IMR-90 (cell line): ENCODE measurements at regions not wholly inside any gene's neighbourhood (a gene's known extent, or its start where the extent isn't known, plus 50 kb on each side); places are given as distances from the start of the nearest gene placed in this dataset.

Source experiments
- ATAC-seq: fragments of 200-7000 bp; cut with Tn5 transposase; 2 replicates; pipeline ENCODE4 v1.9.1; 2020; ENCODE audit warnings: low read depth, mild to moderate bottlenecking, moderate library complexity
- BruUV-seq: library from RNA; stranded (reverse); fragments of 400-500 nt; replicated peaks from 2 replicates; lab custom pipeline; 2021; lab: Mats Ljungman, UMichigan
- CTCF ChIA-PET: fragments of 300-600 bp; formaldehyde crosslinking; extraction: SDS; loops from one replicate; lab custom pipeline; 2021; ENCODE audit warnings: antibody characterized with exemption; lab: Yijun Ruan, JAX
- POLR2A ChIA-PET: fragments of 300-600 bp; sonication (Branson Sonifier 250); formaldehyde crosslinking; loops from one replicate; lab custom pipeline; 2022; ENCODE audit warnings: antibody characterized with exemption; ENCODE audit not compliant: unreplicated experiment; lab: Charles Lee
- DNase-seq: peaks from one replicate; pipeline ENCODE4 v3.0.0; 2013
- H2AFZ ChIP-seq: replicated peaks from 2 replicates; pipeline ENCODE3; 2013; ENCODE audit warnings: low read length, mild to moderate bottlenecking; ENCODE audit not compliant: poor library complexity
- H2AK5ac ChIP-seq: 2 replicates; pipeline ENCODE4 v1.6.1; 2013; ENCODE audit warnings: low read depth, low read length, inconsistent platforms
- H2AK9ac ChIP-seq: replicated peaks from 2 replicates; pipeline ENCODE3; 2013; ENCODE audit warnings: mild to moderate bottlenecking, low read depth, low read length, moderate library complexity; ENCODE audit not compliant: poor library complexity
- H2BK120ac ChIP-seq: 2 replicates; pipeline ENCODE4 v1.6.1; 2013; ENCODE audit warnings: low read depth, low read length, inconsistent platforms
- H2BK15ac ChIP-seq: 3 replicates; pipeline ENCODE4 v1.6.1; 2013; ENCODE audit warnings: low read depth, low read length, inconsistent platforms
- H2BK20ac ChIP-seq: 2 replicates; pipeline ENCODE4 v1.6.1; 2013; ENCODE audit warnings: low read depth, mild to moderate bottlenecking, inconsistent platforms, low read length, moderate library complexity
- H2BK5ac ChIP-seq: 2 replicates; pipeline ENCODE4 v1.6.1; 2013; ENCODE audit warnings: mild to moderate bottlenecking, low read depth, low read length, inconsistent platforms; ENCODE audit not compliant: poor library complexity, severe bottlenecking
- H3K14ac ChIP-seq: replicated peaks from 2 replicates; pipeline ENCODE4 v1.6.1; 2013; ENCODE audit warnings: low read depth, low read length, inconsistent platforms
- H3K18ac ChIP-seq: 2 replicates; pipeline ENCODE4 v1.6.1; 2013; ENCODE audit warnings: low read depth, low read length, control low read depth
- H3K23ac ChIP-seq: 2 replicates; pipeline ENCODE4 v1.6.1; 2013; ENCODE audit warnings: low read depth, low read length, inconsistent platforms
- H3K27ac ChIP-seq: 2 replicates; pipeline ENCODE4 v1.5.1; 2013; ENCODE audit warnings: mild to moderate bottlenecking, control low read depth, low read length; ENCODE audit not compliant: insufficient read depth
- H3K27me3 ChIP-seq: 2 replicates; pipeline ENCODE4 v1.6.1; 2013; ENCODE audit warnings: low read length; ENCODE audit not compliant: control insufficient read depth, insufficient read depth
- H3K36me3 ChIP-seq: 2 replicates; pipeline ENCODE4 v1.6.1; 2013; ENCODE audit warnings: low read length, mixed read lengths; ENCODE audit not compliant: control insufficient read depth, insufficient read depth
- H3K4ac ChIP-seq: 2 replicates; pipeline ENCODE4 v1.6.1; 2013; ENCODE audit warnings: low read depth, low read length, inconsistent platforms
- H3K4me1 ChIP-seq: 2 replicates; pipeline ENCODE4 v1.6.1; 2013; ENCODE audit warnings: low read length, mixed read lengths; ENCODE audit not compliant: control insufficient read depth, insufficient read depth
- H3K4me2 ChIP-seq: 2 replicates; pipeline ENCODE4 v1.6.1; 2013; ENCODE audit warnings: low read depth, mild to moderate bottlenecking, control low read depth, low read length, moderate library complexity
- H3K4me3 ChIP-seq: 2 replicates; pipeline ENCODE4 v1.5.1; 2013; ENCODE audit warnings: low read depth, mild to moderate bottlenecking, control low read depth, low read length, moderate library complexity; ENCODE audit not compliant: insufficient read depth
- H3K56ac ChIP-seq: 2 replicates; pipeline ENCODE4 v1.6.1; 2013; ENCODE audit warnings: low read length, inconsistent platforms; ENCODE audit not compliant: insufficient read depth; ENCODE audit errors: extremely low read depth
- H3K79me1 ChIP-seq, 2 experiments: 2 replicates each; pipeline ENCODE4 v1.6.1; 2013; ENCODE audit warnings: low read length in 2 of 2, inconsistent platforms in 1 of 2, low read depth in 1 of 2
- H3K9ac ChIP-seq: 2 replicates; pipeline ENCODE4 v1.6.1; 2013; ENCODE audit warnings: low read depth, low read length, control low read depth
- H3K9me1 ChIP-seq: 2 replicates; pipeline ENCODE4 v1.6.1; 2013; ENCODE audit warnings: low read length, inconsistent platforms; ENCODE audit not compliant: insufficient read depth
- H3K9me3 ChIP-seq: 2 replicates; pipeline ENCODE4 v1.6.1; 2013; ENCODE audit warnings: low read length; ENCODE audit not compliant: control insufficient read depth, insufficient read depth
- H4K20me1 ChIP-seq: 2 replicates; pipeline ENCODE4 v1.6.1; 2013; ENCODE audit warnings: low read length, inconsistent platforms; ENCODE audit not compliant: insufficient read depth
- H4K5ac ChIP-seq: 2 replicates; pipeline ENCODE4 v1.6.1; 2013; ENCODE audit warnings: mild to moderate bottlenecking, low read depth, low read length, control low read depth
- H4K8ac ChIP-seq, 2 experiments: 2 replicates each; pipeline ENCODE4 v1.6.1; 2013; ENCODE audit warnings: low read depth in 2 of 2, low read length in 2 of 2, control low read depth in 1 of 2, inconsistent platforms in 1 of 2
- H4K91ac ChIP-seq: 2 replicates; pipeline ENCODE4 v1.6.1; 2013; ENCODE audit warnings: low read depth, low read length, inconsistent platforms; ENCODE audit not compliant: insufficient read depth
- CEBPB ChIP-seq: IDR thresholded peaks from 2 replicates; pipeline ENCODE4 v1.6.1; 2012; ENCODE audit warnings: low read depth, low read length, improper control_type of control experiment
- CTCF ChIP-seq: conservative IDR thresholded peaks from 2 replicates; pipeline ENCODE4 v1.5.1; 2012; ENCODE audit warnings: mild to moderate bottlenecking, low read depth, low read length, improper control_type of control experiment
- ELK1 ChIP-seq: fragments of 150-350 bp; IDR thresholded peaks from 2 replicates; pipeline ENCODE4 v1.6.1; 2016; ENCODE audit warnings: low read depth, mild to moderate bottlenecking, low read length, moderate library complexity, borderline replicate concordance
- FOS ChIP-seq: fragments of 150-350 bp; IDR thresholded peaks from 2 replicates; pipeline ENCODE4 v1.6.1; 2016; ENCODE audit warnings: low read depth, low read length
- MAZ ChIP-seq: IDR thresholded peaks from 2 replicates; pipeline ENCODE4 v1.6.1; 2012; ENCODE audit warnings: low read depth, mild to moderate bottlenecking, low read length, improper control_type of control experiment, moderate library complexity, borderline replicate concordance
- NFE2L2 ChIP-seq: fragments of 150-350 bp; IDR thresholded peaks from 2 replicates; pipeline ENCODE4 v1.6.1; 2016; ENCODE audit warnings: low read depth, mild to moderate bottlenecking, low read length
- RCOR1 ChIP-seq: IDR thresholded peaks from 2 replicates; pipeline ENCODE4 v1.6.1; 2012; ENCODE audit warnings: mild to moderate bottlenecking, low read length, improper control_type of control experiment; ENCODE audit not compliant: insufficient replicate concordance
- SMC3 ChIP-seq: fragments of 150-350 bp; IDR thresholded peaks from 2 replicates; pipeline ENCODE4 v1.6.1; 2016; ENCODE audit warnings: low read depth, mild to moderate bottlenecking, antibody characterized with exemption, low read length, moderate library complexity
- USF2 ChIP-seq: fragments of 150-350 bp; IDR thresholded peaks from 2 replicates; pipeline ENCODE4 v1.6.1; 2017; ENCODE audit warnings: mild to moderate bottlenecking, antibody characterized with exemption, low read length, low read depth
- WGBS, 2 experiments: methylation state at CpG; one replicate each; pipeline versions ENCODE4 v1.1.5 to v1.1.7; 2013; ENCODE audit warnings: missing lambda C conversion rate in 2 of 2; ENCODE audit not compliant: insufficient read length in 1 of 2; ENCODE audit errors: extremely low coverage in 2 of 2; 5-methylcytosine and 5-hydroxymethylcytosine counted together
- dilution Hi-C: fragments of 300-500 bp; cut with HindIII; formaldehyde crosslinking; loops from one replicate; pipeline ENCODE4 v1.14.3; 2018; ENCODE audit warnings: low sequenced_read_pairs; ENCODE audit not compliant: unreplicated experiment
- in situ Hi-C: fragments of 300-500 bp; cut with MboI; formaldehyde crosslinking; loops from 3 replicates; pipeline ENCODE4 v1.14.3; 2019; ENCODE audit warnings: low sequenced_read_pairs, inconsistent platforms, mixed read lengths
- intact Hi-C: fragments of 100-400 bp; cut with micrococcal nuclease; formaldehyde crosslinking; loops from 2 replicates; pipeline ENCODE4 v1.10.0; 2022

- no peak overlapping the region for H2BK15ac ChIP-seq
- H3K9ac ChIP-seq = no peak overlapping the region
- POLR2A ChIA-PET = no interaction called here
- no peak overlapping the region for H3K4me2 ChIP-seq
- no peak for ATAC-seq
- no peak overlapping the region for H3K4me3 ChIP-seq
- H3K14ac ChIP-seq = no peak overlapping the region
- no peak overlapping the region for H4K91ac ChIP-seq
- H3K27ac ChIP-seq = no peak overlapping the region
- no peaks in the 10 kb centered on the region for H3K9me1 ChIP-seq
- H2BK120ac ChIP-seq = no peak overlapping the region
- H3K36me3 ChIP-seq = no peaks in the 10 kb centered on the region
- dilution Hi-C loops = no loop called here
- no peaks in the 10 kb centered on the region for H3K79me1 ChIP-seq
- CTCF ChIA-PET = no interaction called here
- H2AK5ac ChIP-seq = no peak overlapping the region
- no peak overlapping the region for H3K4ac ChIP-seq
- H4K8ac ChIP-seq = no peak overlapping the region
- no peak overlapping the region for H2AK9ac ChIP-seq
- no peak overlapping the region for H2AFZ ChIP-seq
- BruUV-seq = no TSS peak
- intact Hi-C loops = no loop called here
- H3K27me3 ChIP-seq = no peaks in the 10 kb centered on the region
- no peaks in the 10 kb centered on the region for H3K4me1 ChIP-seq
- H2BK5ac ChIP-seq = no peak overlapping the region
- H3K9me3 ChIP-seq = no peaks in the 10 kb centered on the region
- no peaks in the 10 kb centered on the region for H4K20me1 ChIP-seq
- no peak overlapping the region for H4K5ac ChIP-seq
- in situ Hi-C loops = no loop called here
- DNase-seq = no peak
- no CpG with 5 or more reads among the region's 2 CpGs for WGBS, 2 experiments
- no peak for TF ChIP-seq ELK1
- no peak for TF ChIP-seq FOS
- TF ChIP-seq SMC3 = no peak
- TF ChIP-seq CTCF = no peak
- no peak for TF ChIP-seq MAZ
- no peak for TF ChIP-seq NFE2L2
- no peak for TF ChIP-seq USF2
- no peak for TF ChIP-seq CEBPB
- TF ChIP-seq RCOR1 = no peak
- H3K56ac ChIP-seq = no peak overlapping the region
- H3K18ac ChIP-seq = no peak overlapping the region
- no peak overlapping the region for H2BK20ac ChIP-seq
- H3K23ac ChIP-seq = no peak overlapping the region
These were observed 51.6 kb upstream of the DEUP1 start for GRCh38 chr11:93278976-93279375.
